Skeletal muscle tissue (tissue), 3 donors: ENCODE measurements at regions not wholly inside any gene's neighbourhood (a gene's known extent, or its start where the extent isn't known, plus 50 kb on each side); places are given as distances from the start of the nearest gene placed in this dataset.
"Not testable (repeated sequence)": the region's sequence is repeated elsewhere in the genome, so short reads cannot be mapped to it uniquely, and the experiment has no call there.

Experiments
- H3K27ac ChIP-seq: one replicate; pipeline ENCODE4 v1.7.0; 2013; ENCODE audit warnings: mild to moderate bottlenecking, low read depth, low read length, inconsistent platforms
- H3K27me3 ChIP-seq, 3 donors: one replicate each; pipeline ENCODE4 v1.7.0; 2013; ENCODE audit warnings: low read length in 3 of 3; ENCODE audit not compliant: control insufficient read depth in 3 of 3, insufficient read depth in 3 of 3
- H3K36me3 ChIP-seq, 3 donors: one replicate each; pipeline ENCODE4 v1.7.0; 2013; ENCODE audit warnings: low read length in 3 of 3; ENCODE audit not compliant: control insufficient read depth in 3 of 3, insufficient read depth in 3 of 3
- H3K4me1 ChIP-seq, 3 donors: one replicate each; pipeline ENCODE4 v1.7.0; 2013; ENCODE audit warnings: low read length in 3 of 3, mild to moderate bottlenecking in 3 of 3; ENCODE audit not compliant: control insufficient read depth in 3 of 3, insufficient read depth in 3 of 3
- H3K4me3 ChIP-seq, 3 donors: one replicate each; pipeline ENCODE4 v1.7.0; 2013; ENCODE audit warnings: low read length in 3 of 3
- H3K9ac ChIP-seq, 3 donors: one replicate each; pipeline ENCODE4 v1.7.0; 2013; ENCODE audit warnings: low read length in 3 of 3, mild to moderate bottlenecking in 3 of 3, moderate library complexity in 2 of 3, low read depth in 1 of 3
- H3K9me3 ChIP-seq, 3 donors: one replicate each; pipeline ENCODE4 v1.7.0; 2013; ENCODE audit warnings: low read length in 3 of 3; ENCODE audit not compliant: control insufficient read depth in 3 of 3
- donor health status: Osteomylitis.

DNA sequence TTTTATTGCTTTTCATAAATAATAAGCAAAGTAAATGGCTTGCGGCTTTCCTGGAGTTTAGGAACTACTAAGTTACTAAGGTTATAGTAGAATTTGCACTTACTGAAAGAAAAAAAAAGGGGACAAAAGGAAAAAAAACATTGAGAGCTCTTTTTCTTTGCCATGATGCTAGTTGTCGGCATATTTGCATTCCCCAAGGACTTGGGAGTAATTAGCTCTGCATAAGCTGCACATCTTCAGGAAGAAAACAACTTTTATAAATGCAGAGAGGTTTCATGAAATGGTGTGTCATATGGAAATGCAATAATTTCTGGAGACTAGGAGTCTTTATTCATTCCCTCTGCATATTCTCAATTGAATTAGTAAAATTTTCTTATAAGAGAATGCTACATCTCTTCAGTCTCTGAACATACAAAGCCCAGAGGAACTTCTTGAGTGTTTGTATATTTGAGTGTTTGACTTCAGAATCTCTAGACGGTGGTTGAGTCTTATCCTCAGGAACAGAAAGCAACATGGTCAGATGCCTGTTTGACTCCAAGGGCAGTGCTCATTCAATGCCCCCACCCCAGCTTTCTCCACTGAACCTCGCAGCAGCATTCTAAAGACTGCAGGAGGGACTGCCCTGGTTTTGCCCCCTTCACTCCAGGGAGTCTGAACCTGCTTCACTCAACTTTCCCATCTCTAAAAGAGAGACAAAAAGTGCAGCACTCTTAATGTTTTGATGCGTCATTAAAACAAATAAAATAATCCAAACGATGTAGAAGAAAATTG lies 158.9 kb upstream of the EEA1 start:
- Histone ChIP-seq H3K27ac (no peak overlapping the region), H3K27me3 (no peaks in the 10 kb centered on the region), H3K9ac (no peak overlapping the region)

DNA sequence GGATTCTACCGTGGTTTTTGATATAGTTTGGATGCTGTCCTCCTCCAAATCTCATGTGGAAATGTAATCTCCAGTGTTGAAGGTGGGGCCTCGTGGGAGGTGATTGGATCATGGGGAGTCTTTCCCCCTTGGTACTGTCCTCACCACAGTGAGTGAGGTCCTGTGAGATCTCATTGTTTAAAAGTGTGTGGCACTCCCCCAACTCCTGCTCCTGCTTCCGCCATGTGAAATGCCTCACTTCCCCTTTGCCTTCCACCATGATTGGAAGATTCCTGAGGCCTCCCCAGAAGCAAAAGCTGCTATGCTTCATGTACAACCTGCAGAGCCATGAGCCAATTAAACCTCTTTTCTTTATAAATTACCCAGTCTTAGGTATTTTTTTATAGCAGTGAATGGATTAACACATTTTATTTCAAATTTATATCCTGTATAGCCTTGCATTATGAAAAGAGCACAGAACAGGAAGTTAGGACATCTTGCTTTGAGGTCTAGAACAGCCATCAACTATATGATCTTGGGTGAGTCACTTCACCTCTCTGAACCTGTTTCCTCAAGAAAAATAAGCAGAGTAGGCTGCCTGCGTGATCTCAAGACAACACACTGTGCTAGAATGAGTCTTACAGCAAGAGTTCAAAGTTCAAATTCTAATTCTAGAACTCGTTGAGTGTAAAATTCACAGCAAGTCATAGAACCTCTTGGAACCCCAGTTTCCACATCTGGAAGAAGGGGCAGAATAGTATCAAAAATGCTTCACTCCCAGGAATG lies 160.9 kb upstream of the EEA1 start:
- no peak overlapping the region for H3K27ac ChIP-seq

More for the DNA sequence above, 158.9 kb upstream of the EEA1 start:
- Histone ChIP-seq H3K9me3 (peaks cover 0 to 4% (median 0%) of the 10 kb centered on the region in 3 donors), H3K4me3 (no peak overlapping the region), H3K36me3 (no peaks in the 10 kb centered on the region), H3K4me1 (no peaks in the 10 kb centered on the region)

DNA sequence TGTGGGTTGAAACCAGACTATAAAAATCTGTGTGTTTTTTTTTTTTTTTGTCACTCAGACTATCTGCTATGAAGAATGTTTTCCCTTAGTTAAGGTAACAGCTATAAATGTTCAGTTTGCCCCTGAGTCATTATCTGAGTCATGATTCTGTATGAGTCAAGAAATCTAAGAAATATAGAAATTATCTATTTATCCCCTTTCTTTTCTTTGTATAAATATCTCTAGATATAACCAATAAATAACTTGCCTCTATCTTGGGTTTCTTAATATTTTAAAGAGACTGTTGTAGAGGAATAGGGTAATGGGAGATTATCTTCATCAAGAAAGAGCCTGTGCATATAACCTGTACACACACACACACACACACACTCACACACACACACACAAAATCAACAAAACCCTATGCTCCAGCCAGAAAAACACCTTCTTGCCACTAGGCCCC lies 161.7 kb upstream of the EEA1 start:
- H3K4me1 ChIP-seq, result no peaks in the 10 kb centered on the region
- H3K27ac ChIP-seq, result no peak overlapping the region
- H3K9ac ChIP-seq, result no peak overlapping the region

More for the DNA sequence above, 160.9 kb upstream of the EEA1 start:
- H3K9ac ChIP-seq, result no peak overlapping the region
- no peaks in the 10 kb centered on the region for H3K27me3 ChIP-seq
- peaks cover 0 to 4% (median 0%) of the 10 kb centered on the region in 3 donors for H3K9me3 ChIP-seq
- H3K4me3 ChIP-seq, result no peak overlapping the region
- no peaks in the 10 kb centered on the region for H3K36me3 ChIP-seq
- no peaks in the 10 kb centered on the region for H3K4me1 ChIP-seq

DNA sequence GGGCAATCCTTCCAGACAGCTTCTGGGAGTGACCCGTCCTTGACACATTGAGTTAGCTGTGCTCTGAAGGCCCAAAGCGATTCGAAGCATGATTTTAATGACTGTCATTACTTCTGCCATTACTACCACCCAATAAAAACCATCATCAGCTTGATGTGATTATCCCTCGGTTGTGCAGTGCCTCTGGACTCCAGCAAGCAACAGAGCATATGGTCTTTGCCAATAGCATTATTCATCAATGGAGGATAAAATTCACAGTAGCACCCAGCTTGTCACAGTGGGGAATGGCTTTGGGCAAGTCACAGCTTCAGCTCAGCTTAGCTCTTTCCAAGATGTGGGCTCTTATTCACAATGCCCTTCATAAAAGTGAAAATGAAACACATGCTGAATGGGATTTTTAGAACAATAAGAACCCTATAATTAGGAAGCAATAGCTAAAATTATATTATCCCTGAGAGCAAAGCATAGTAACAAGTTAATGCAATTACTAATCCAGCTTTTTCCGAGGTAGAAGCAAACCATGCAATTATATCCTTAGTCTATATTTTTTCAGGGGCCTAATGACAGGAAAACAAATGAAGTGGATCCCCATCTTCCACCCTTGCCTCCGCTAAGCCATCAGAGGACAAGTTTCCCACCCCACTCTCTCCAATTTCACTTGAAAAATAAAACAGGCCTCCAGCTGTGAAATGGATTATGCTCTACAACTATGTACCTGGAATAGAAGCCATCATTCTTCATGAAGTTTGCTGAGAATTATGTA lies 163.0 kb upstream of the EEA1 start:
- no peaks in the 10 kb centered on the region for H3K4me1 ChIP-seq
- H3K9me3 ChIP-seq, result no peaks in the 10 kb centered on the region
- no peak overlapping the region for H3K4me3 ChIP-seq
- H3K27me3 ChIP-seq, result no peaks in the 10 kb centered on the region
- no peaks in the 10 kb centered on the region for H3K36me3 ChIP-seq
- H3K27ac ChIP-seq, result no peak overlapping the region
- no peak overlapping the region for H3K9ac ChIP-seq

More for the DNA sequence above, 161.7 kb upstream of the EEA1 start:
- Histone ChIP-seq H3K4me3 (no peak overlapping the region), H3K36me3 (no peaks in the 10 kb centered on the region), H3K27me3 (no peaks in the 10 kb centered on the region), H3K9me3 (peaks cover 0 to 4% (median 0%) of the 10 kb centered on the region in 3 donors)

DNA sequence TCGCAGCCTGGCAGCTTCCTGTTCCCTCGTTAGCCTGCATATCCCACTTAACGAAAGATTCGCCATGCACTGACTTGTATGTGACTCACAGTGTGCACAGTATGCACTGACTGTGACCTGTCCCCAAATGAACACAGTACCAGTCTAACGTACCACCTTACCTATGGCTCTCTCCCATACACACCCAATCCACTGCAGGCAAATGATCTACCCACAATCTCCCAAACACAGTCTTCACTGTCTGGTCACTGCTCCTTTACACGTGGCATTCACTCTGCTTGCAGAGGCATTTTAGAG lies 163.5 kb upstream of the EEA1 start:
- Histone ChIP-seq H3K27me3 (no peaks in the 10 kb centered on the region), H3K27ac (no peak overlapping the region), H3K9ac (no peak overlapping the region), H3K4me1 (peaks cover 0 to 3% (median 0%) of the 10 kb centered on the region in 3 donors), H3K4me3 (no peak overlapping the region), H3K36me3 (no peaks in the 10 kb centered on the region), H3K9me3 (no peaks in the 10 kb centered on the region)

DNA sequence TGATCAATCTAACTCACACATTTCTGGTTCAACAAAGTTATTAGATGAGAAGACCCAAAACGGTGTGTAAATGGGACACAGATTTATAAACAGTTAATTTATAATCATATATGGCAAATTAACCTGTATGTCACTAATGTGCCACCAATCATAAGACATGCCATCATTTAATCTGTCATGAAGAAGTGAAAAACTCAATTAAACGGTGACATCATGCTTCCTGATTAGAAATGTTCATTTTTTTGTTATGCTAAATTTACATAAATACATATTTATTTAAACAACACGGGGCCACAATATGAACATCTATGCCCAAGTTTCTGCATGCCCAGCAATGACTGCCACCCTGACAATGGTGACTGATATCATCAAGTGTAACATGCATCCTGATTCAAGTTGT lies 164.1 kb upstream of the EEA1 start:
- no peak overlapping the region for H3K9ac ChIP-seq
- no peaks in the 10 kb centered on the region for H3K27me3 ChIP-seq
- no peaks in the 10 kb centered on the region for H3K36me3 ChIP-seq
- peaks cover 0 to 4% (median 0%) of the 10 kb centered on the region in 3 donors for H3K4me1 ChIP-seq
- H3K4me3 ChIP-seq, result no peak overlapping the region
- H3K9me3 ChIP-seq, result no peaks in the 10 kb centered on the region
- no peak overlapping the region for H3K27ac ChIP-seq

DNA sequence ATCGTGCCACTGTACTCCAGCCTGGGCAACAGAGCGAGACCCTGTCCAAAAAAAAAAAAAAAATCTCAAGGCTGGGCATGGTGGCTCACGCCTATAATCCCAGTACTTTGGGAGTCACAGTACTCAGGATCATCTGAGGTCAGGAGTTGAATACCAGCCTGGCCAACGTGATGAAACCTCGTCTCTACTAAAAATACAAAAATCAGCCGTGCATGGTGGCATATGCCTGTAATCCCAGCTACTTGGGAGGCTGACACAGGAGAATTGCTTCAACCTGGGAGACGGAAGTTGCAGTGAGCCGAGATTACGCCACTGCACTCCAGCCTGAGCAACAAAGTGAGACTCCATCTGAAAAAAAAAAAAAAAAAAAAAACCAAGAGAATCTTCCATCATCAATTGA lies 165.1 kb upstream of the EEA1 start:
- H3K9me3 ChIP-seq, H3K27me3 ChIP-seq, H3K4me3 ChIP-seq, H3K27ac ChIP-seq, H3K36me3 ChIP-seq, H3K9ac ChIP-seq, H3K4me1 ChIP-seq: not testable (repeated sequence)

DNA sequence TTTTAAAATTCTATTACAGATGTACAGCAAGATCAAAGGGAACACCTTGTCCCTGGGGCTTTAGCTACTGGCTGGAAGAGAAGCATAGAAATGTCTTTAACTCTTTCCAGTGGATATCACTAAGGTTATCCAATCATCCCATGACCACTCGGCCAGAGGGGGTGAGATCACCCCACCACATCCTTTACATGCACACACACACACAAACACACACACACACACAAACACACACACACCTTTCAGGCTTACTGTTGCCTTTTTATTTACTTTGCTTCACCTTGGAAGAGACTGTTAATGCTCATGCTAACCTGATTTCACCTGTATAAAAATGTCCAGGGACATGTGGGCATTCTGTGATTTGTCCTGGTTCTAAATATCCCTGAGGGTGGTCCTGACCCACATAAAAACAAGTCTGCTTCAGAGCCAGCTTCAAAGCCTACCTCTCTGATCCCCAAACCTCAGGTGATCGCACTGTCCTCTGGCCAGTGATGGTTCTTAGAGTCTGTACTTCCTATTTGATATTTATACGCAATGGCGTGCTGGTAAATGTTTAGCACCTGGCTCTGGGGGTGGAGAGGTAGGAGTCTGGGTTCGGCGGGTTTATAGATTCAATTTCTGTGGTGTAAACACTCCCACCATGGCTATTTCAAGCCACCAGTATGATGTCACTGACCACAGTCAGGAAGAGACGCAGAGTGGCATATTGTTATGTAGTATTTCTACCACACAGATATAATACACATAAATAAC lies 166.1 kb upstream of the EEA1 start:
- H3K4me3 ChIP-seq, result no peak overlapping the region
- no peaks in the 10 kb centered on the region for H3K36me3 ChIP-seq
- H3K4me1 ChIP-seq, result peaks cover 0 to 4% (median 0%) of the 10 kb centered on the region in 3 donors
- H3K27me3 ChIP-seq, result no peaks in the 10 kb centered on the region
- H3K27ac ChIP-seq, result no peak overlapping the region
- H3K9ac ChIP-seq, result no peak overlapping the region
- no peaks in the 10 kb centered on the region for H3K9me3 ChIP-seq

DNA sequence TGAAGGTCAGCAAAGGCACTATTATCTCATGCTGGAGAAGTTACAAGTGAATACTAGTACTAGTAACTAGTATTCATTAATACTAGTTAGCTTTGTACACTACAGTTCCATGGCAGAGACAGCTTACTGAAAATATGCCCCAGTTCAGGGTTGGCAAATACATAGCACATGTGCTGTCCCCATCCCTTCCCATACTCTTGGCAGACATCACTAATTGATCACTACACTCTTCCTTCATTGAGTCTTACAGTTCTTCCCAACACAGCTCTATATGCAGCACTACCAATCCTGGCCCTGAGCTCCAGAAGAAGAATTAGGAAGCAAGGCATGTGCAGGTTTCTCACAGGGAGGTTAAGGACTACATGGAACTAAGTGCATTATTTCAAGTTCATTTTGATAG lies 168.3 kb upstream of the EEA1 start:
- Histone ChIP-seq H3K4me3 (no peak overlapping the region), H3K9ac (no peak overlapping the region), H3K27me3 (no peaks in the 10 kb centered on the region), H3K4me1 (peaks cover 0 to 4% (median 0%) of the 10 kb centered on the region in 3 donors), H3K36me3 (no peaks in the 10 kb centered on the region), H3K27ac (no peak overlapping the region), H3K9me3 (no peaks in the 10 kb centered on the region)
